GM18873 (cell line): ENCODE measurements at regions not wholly inside any gene's neighbourhood (a gene's known extent, or its start where the extent isn't known, plus 50 kb on each side); places are given as distances from the start of the nearest gene placed in this dataset.
"Not testable (repeated sequence)": the region's sequence is repeated elsewhere in the genome, so short reads cannot be mapped to it uniquely, and the experiment has no call there.

ENCODE experiments used
- ATAC-seq: cut with Tn5 transposase; IDR thresholded peaks from one replicate; pipeline ENCODE4 v1.9.1; 2021; ENCODE audit warnings: mild to moderate bottlenecking, moderate library complexity, moderate number of reproducible peaks; ENCODE audit not compliant: unreplicated experiment, low FRiP score

DNA sequence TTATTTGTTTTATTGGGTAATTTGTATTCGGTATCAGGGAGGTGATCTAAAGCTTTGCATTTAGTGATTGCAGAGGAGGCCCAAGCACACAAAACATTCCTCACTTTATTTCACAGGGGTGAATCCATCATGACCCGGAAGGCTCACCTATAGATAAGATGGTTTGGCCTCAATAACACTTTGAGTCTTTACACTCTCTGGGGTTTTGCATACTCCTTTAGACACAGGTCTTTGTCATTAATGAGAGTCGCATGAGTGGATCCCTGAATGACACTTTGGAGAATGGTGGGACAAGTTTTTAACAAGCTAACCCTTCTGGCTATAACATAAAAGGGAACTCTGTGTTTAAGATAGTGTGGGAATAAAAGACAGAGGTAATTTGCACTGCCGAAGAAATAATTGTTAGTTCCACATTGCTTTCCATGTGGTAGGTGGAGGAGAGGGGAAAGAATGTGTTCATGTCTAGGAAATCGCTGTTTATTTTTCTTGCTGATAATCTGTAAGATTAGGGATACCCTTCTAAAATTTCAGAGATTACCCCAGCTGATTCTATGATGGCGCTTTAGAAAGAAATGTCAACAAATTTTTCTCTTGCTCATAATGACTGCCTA is 455.8 kb downstream of the TFEC start:
- no peak for ATAC-seq

GRCh38 chr7:115572111-115572510 is 458.5 kb downstream of the TFEC start:
- ATAC-seq, result no peak

DNA sequence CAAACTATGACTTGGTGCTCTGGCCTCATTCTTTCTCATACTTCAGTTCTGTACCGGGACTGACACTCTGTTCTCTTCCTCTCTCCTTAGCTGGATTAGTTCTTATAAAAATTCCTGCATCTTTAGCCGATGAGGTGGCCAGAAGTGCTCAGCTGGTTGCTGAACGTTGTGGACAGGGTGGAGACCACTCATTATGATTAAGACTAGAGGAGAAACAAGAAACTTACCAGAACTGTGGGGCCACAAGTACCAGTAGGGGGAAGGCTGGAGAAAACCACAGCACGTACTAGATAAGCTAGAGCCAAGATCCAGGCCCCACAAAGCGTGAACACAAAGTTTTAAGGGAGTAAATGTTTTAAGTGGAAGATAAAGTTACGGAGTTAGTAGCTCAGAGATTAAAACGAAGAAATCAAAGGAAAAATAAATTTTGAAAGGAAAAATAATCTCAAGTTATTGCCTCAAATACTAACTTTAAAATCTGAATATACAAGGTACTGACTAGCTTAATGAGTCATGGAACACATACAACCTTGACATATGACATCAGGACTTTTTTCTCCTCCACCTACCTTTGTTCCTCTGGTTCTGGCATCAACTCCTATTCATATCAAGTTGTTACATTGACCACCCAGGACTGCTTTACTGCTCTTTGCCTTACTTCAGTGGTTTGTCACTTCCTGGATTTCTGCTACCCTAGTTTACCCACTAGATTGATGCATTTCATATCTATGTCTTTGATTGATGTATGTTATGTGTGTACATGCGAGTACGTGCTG is 469.0 kb downstream of the TFEC start:
- no peak for ATAC-seq

- ATAC-seq, result no peak
Measured at GRCh38 chr7:115559877-115560276, 470.7 kb downstream of the TFEC start.

DNA sequence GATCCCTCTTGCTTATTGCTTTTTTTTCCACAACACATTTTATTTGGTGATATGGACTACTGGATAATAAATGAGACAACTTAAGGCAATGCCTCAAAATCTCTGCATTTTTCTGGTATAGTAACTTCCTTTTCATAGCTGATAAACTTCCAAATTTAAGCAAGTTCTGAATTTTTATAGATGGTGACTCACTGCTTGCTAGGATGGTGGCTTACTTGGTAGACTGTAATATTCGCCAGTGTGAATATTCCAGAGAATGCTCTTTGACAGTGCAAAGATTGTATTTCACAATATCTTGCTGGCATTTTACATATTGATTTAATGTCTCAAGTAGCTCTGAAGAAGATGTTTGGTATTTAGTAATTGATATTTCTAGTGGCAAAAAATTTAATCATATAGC is 472.4 kb downstream of the TFEC start:
- no peak for ATAC-seq

GRCh38 chr7:115557296-115557695 is 473.3 kb downstream of the TFEC start:
- ATAC-seq, result not testable (repeated sequence)

DNA sequence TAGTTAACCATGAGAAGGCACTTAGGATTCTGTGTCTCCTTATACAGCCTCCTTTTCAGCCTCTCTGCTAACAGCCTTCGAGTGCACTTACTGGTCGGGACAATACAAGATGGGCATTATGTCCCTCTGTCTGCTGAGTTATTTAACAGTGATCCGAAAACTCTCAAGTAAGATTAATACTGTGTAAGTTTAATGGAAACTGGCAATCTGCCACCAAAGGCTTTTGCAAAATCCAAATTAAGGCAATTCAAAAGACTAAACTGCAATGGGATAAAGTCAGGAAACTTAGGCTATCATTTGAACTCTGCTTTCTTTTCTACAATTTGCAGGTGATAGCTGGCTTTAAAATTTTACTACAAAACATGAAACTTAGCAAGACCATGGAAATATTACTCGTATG is 477.8 kb downstream of the TFEC start:
- ATAC-seq, result no peak

- ATAC-seq, result no peak
Measured at GRCh38 chr7:115549910-115550309, 480.7 kb downstream of the TFEC start.

DNA sequence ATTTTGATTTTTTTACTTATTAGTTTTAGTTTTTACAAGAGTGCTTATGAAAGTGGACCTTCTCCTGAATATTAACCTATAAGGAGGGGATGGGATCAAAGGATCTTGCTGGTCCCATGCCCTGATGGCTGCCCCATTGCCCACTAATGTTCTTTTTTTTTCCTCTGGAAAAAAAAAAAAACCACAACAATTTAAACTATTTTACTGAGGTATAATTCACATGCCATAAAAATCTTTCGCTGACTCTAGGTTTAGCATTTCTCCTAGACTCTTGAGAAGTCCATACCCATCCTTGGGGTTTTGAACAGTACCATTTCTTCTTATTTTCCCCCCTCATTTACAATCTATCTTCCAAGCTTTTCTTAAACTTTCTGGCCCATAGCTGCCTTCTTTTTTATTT is 481.8 kb downstream of the TFEC start:
- ATAC-seq, result no peak

GRCh38 chr7:115546790-115547189 is 483.8 kb downstream of the TFEC start:
- ATAC-seq, result no peak

DNA sequence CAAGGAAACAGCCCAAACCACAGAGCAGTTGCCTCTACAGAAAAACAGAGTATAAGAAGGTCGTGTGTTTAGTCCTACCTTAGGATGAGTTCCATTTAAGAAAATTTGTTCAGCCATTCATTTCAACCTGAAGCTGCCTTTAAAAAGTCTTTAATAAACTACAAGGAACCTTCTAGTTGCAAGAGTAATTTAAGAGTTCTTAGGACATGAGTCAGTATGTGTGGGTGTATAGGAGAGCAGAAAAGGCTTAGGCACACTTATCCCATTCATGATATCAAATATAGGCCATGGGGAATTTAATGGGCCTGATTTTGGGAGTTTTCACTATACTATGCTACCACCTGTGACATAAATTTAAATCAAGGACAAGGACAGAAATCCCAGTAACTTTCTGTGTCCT is 496.8 kb downstream of the TFEC start:
- no peak for ATAC-seq

DNA sequence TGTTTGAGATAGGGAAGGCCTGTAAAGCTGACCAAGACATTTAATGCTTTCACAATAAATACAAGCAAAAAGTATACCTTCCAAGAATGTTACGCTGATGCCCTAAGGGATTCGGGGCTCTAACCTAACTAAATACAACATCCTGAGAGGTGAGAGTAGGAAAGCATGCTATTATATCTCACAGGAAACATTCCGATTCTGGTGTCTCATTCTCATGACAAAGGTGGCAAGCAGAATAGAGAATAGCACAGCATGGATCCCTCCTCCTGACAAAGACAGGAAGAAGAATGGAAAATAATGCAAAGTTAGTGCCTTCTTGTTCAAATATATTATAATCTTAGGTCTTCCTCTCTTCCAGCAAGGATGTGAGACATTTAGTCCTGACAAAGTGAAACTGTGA is 504.3 kb downstream of the TFEC start:
- no peak for ATAC-seq

GRCh38 chr7:115522174-115522573 is 508.4 kb downstream of the TFEC start:
- ATAC-seq, result no peak

- ATAC-seq, result no peak
Measured at GRCh38 chr7:115516341-115516740, 514.2 kb downstream of the TFEC start.

DNA sequence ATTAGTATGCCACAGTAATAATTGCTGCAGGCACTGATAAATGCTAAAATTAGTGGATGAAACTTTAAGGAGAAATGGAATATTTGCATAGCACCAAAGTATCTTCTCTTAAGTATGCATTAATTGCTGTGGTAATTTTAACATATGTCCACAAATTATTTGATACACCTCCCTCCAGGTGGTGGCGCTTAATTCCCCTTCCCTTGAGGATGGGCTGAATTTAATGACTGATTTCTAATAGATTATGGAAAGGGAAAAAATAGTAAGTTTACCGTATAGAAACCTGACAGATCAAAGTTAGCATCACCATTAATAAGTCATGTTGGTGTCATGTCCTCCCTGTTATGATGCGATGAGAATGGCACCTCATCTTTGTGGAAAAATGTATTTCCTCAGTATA is 519.2 kb downstream of the TFEC start:
- no peak for ATAC-seq

GRCh38 chr7:115505136-115505535 is 525.4 kb downstream of the TFEC start:
- no peak for ATAC-seq

- no peak for ATAC-seq
Measured at GRCh38 chr7:115499956-115500355, 530.6 kb downstream of the TFEC start.

DNA sequence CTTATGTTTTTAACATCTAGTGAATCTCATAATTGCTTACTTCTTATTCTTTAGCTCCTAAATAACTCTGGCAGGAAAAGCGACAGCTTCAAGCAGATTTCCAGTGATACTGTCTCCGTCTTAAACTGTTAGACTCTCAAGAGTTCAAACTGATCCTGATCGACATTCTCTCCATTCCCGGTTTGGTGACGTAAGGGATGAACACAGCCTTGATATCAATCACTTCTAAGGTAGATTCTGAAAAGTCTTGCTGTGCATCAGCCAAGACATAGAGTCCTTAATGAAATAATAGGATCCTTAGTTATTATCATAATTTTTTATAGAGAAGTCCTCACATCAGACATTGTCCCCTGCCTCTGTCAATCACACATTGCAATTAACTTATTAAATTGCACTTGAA is 534.6 kb downstream of the TFEC start:
- no peak for ATAC-seq

DNA sequence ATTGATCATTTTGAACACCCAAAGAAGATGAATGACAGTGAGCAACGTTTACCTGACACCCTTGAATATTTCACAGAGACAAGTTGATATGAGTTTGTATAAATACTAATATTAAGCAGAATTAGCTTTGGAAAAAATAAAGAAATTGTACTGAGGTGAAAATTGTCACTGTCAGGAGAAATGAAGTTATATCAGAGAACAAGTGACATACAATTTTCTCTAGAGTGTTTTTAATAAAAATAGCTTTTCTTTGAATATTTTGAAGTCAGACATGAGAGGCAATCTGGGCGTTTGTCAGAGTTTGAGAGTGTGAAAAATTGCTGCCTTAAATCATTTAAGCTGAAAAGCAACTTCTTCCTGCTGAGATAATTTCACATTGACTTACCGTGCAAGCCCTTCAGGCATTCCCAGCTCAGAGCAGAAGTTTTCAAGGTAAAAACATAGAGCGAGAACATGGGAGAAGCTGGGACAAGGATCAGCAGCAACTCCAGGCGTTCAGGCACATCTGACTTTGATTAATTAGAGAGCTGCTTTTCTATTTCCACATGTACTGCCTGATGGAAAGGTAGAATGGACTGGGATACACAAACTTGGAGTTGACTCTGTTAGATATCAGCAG is 535.9 kb downstream of the TFEC start:
- ATAC-seq, result no peak

GRCh38 chr7:115493381-115493780 is 537.2 kb downstream of the TFEC start:
- no peak for ATAC-seq

DNA sequence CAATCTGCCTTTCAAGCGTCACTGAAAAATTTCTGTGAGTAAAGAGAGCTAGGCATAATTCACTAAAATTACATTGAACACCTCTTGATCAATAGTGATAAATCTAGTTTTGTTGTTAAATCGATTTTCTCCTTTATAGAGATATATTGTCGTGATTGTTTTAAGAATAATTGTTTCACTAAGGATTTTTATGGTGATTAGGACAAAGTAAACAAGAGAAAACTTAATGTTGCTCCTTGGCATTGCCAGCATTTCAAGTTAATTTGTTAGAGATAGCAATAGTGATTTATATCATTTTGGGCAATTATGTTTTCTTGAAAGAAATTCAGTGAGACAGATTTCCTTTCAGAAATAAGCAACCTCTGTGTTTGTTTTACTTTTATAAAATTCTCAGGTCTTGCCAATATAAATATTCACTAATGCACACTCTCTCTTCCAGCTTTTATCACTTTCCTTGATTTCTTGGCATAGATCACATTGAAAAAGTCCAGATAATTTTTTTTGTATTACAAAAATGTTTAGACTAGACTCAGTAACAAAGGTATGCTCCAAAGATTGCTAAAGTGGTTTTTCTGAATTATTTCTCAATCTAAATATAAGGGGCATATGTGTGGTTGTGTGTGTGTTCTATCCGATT is 538.7 kb downstream of the TFEC start:
- no peak for ATAC-seq
